ENCODE measurements at regions not wholly inside any gene's neighbourhood (a gene's known extent, or its start where the extent isn't known, plus 50 kb on each side); places are given as distances from the start of the nearest gene placed in this dataset.
A peak's percentile ranks its signal among the peaks of the same experiment; 100 is the strongest.

DNA sequence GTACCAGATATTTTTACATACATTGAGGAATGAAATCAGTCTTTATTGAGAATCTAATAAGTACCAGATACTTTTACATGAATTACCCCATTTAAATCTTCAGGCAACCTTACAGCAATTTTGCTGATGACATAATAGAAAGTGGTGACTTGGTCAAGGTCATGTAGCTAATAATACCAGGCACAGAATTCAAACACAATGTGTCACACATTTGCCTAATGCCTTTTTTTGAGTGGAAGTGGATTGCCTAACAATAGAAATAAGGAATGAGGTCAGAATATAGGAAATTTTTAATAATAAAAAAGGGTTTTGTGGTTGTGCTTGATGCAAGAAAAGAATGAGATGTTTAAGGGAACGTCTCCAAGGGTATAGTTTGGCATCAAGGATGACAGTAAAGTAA, 466.6 kb upstream of the IGFBP3 start:
- 0 out of 2 replicates have a peak, but pooled peaks have one; percentile 45 for TF ChIP-seq EZH2phosphoT487 (IDR thresholded peaks at IDR 0.05; ENCODE audit: insufficient read depth, low read depth)
- no peak for TF ChIP-seq EZH2 (IDR thresholded peaks at IDR 0.05; ENCODE audit: insufficient read depth, poor library complexity, severe bottlenecking)

All from GM23248 (cell line).